ENCODE measurements at regions not wholly inside any gene's neighbourhood (a gene's known extent, or its start where the extent isn't known, plus 50 kb on each side); places are given as distances from the start of the nearest gene placed in this dataset.
A peak's percentile ranks its signal among the peaks of the same experiment; 100 is the strongest.
"Not testable (repeated sequence)": the region's sequence is repeated elsewhere in the genome, so short reads cannot be mapped to it uniquely, and the experiment has no call there.

DNA sequence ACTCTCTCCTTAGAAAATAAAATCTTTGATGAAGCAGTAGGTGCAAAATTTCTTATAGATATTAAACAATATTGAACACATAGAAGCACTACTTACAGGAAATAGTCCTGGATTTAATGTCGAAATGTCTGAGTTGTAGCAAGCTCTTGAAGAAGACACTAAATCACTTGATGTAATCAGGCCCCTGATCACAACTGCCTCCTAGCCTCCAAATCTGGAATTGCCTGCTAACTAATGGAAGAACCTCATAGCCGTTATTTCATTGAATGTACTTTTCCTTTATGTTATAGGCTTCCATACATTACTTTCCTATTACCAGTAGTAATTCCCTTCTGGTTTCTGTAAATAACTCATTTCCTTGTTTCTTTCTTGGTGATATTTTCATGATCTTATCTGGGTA, 675.7 kb upstream of the CHRM3 start:
- DNase-seq (ENCODE audit: low spot score): no peak
- intact Hi-C loops (cut with DNase I): no loop called here

DNA sequence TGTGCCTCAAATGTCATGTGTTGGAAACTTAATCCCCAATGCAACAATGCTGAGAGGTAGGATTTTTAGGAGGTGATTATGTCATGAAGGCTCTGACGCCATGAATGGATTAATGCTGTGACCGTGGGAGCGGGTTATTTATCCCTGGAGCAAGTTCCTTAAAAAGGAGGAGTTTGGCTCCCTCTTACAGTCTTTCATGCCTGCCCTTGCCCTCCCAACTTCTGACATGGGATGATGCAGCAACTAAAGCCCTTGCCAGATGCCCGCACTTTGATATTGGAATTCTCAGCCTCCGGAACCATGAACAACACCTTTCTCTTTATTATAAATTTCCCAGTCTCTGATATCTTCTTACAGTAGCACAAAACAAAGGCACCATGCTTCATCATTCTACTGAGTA, 685.3 kb upstream of the CHRM3 start:
- no peak for DNase-seq (ENCODE audit: low spot score)
- intact Hi-C loops (cut with DNase I): no loop called here

DNA sequence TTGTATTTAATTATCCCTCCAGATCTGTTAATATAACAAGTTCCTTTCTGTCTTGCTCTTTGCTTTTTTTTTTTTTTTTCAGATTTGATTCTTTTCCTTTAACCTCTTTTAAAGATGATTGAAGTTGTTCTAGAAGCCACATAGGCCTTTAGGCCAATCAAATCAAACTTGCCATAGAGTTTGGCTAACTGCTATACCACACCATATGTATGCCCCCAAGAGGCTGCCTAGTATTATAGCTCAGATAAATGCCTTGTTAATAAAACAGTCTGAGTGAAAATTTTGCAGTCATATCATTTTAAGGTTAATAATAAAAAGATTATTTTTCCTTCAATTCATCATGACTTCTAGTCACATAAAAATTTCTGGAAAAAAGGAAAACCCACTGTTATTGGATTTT, 696.0 kb upstream of the CHRM3 start:
- intact Hi-C loops (cut with DNase I): no loop called here
- no peak for DNase-seq (ENCODE audit: low spot score)

DNA sequence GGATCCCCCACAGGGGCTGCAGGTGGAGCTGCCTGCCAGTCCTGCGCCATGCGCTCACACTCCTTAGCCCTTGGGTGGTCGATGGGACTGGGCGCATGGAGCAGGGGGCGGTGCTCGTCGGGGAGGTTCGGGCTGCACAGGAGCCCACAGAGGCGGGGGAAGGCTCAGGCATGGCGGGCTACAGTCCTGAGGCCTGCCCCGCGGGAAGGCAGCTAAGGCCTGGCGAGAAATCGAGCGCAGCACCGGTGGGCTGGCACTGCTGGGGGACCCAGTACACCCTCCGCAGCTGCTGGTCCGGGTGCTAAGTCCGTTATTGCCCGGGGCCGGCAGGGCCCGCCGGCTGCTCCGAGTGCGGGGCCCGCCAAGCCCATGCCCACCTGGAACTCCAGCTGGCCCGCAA, 701.8 kb upstream of the CHRM3 start:
- DNase-seq (ENCODE audit: low spot score): peak; percentile 62
- intact Hi-C loops (cut with DNase I): not testable (repeated sequence)

- intact Hi-C loops (cut with DNase I): no loop called here
These were observed 704.9 kb upstream of the CHRM3 start for GRCh38 chr1:238681451-238681850.

GRCh38 chr1:238681021-238681420, 705.3 kb upstream of the CHRM3 start:
- intact Hi-C loops (cut with DNase I): no loop called here
- no peak for DNase-seq (ENCODE audit: low spot score)

More at GRCh38 chr1:238681451-238681850, 704.9 kb upstream of the CHRM3 start:
- no peak for DNase-seq (ENCODE audit: low spot score)

DNA sequence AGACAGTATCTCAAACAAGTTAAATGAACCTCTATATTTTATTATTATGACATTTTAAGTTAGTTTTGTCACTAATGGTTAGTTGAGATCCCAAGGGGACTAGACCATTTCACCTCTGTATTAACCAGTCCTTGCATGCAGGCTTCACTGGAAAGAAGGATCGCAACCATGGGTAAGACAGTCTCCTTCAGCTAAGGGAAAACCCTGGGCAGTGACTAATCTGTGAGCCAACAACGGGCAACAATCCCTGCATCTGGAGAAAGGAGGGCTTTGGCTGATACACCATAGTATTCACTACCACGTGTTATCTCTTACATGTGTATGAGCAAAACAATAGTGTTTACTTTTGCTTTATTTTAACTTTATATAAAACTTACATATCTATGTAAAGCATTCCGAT, 708.8 kb upstream of the CHRM3 start:
- DNase-seq (ENCODE audit: low spot score): no peak
- intact Hi-C loops (cut with DNase I): no loop called here

GRCh38 chr1:238675221-238675620, 711.1 kb upstream of the CHRM3 start:
- DNase-seq (ENCODE audit: low spot score): no peak
- intact Hi-C loops (cut with DNase I): no loop called here

DNA sequence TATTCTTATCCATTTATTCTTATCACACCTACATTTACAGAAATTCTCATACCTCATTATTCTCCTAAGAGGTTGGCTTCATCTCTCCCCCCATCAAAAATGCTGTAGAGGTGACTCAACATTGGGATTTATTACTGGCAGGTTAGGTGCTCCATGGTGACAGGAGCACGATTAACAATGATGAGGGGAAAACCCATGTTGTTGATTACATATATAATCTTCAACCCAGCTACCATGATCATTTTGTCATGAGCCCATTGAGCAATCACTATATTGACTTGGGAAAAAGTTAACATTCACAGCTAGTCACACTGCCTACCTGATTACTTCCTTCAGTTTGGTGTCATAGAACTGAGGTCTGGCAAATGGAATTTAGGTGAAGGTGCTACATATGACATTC, 712.1 kb upstream of the CHRM3 start:
- intact Hi-C loops (cut with DNase I): no loop called here
- DNase-seq (ENCODE audit: low spot score): no peak

- intact Hi-C loops (cut with DNase I): no loop called here
These were observed 712.8 kb upstream of the CHRM3 start for GRCh38 chr1:238673561-238673960.

DNA sequence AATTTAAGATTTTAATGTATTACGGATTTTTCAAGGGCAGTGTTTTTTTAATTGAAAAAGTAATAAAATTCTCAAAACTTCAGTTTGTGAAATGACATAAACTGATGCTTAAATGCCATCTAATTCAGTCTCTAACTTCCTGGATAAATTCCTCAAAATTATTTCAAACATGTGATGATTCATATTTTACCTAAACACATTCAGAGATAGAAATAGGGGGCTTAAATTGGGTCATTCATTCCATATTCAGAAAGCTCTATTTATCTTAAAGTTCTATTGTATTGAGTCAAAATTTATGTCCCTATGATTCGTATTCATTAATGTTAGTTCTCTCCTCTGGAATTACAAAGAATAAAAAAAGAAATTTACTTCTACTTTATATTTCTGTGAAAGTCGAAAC, 713.6 kb upstream of the CHRM3 start:
- no peak for DNase-seq (ENCODE audit: low spot score)

More at GRCh38 chr1:238673561-238673960, 712.8 kb upstream of the CHRM3 start:
- DNase-seq (ENCODE audit: low spot score): no peak

GRCh38 chr1:238672262-238672661, 714.1 kb upstream of the CHRM3 start:
- no peak for DNase-seq (ENCODE audit: low spot score)
- intact Hi-C loops (cut with DNase I): no loop called here

More for the DNA sequence above, 713.6 kb upstream of the CHRM3 start:
- intact Hi-C loops (cut with DNase I): no loop called here

- intact Hi-C loops (cut with DNase I): no loop called here
- no peak for DNase-seq (ENCODE audit: low spot score)
These were observed 722.2 kb upstream of the CHRM3 start for GRCh38 chr1:238664139-238664538.

DNA sequence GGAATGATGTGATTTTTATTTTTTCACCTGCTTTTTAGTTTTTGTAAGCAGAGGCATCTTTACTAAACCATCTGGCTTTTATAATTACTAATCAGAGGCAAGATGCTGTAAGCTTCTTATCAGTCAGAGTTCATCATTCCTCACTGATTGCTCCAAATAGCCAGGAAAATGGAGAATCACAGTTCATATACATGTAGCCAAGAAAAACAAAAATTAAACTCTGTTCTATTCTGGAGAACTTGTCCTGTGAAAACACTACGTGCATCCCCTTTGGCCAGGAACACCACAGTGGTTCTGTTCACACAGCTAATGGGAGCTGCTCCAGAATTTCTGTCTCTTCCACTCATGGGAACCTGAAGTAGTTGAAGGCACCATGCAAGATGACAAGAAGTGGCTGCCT, 725.5 kb upstream of the CHRM3 start:
- no peak for DNase-seq (ENCODE audit: low spot score)
- intact Hi-C loops (cut with DNase I): no loop called here

- intact Hi-C loops (cut with DNase I): no loop called here
- no peak for DNase-seq (ENCODE audit: low spot score)
These were observed 727.6 kb upstream of the CHRM3 start for GRCh38 chr1:238658763-238659162.

DNA sequence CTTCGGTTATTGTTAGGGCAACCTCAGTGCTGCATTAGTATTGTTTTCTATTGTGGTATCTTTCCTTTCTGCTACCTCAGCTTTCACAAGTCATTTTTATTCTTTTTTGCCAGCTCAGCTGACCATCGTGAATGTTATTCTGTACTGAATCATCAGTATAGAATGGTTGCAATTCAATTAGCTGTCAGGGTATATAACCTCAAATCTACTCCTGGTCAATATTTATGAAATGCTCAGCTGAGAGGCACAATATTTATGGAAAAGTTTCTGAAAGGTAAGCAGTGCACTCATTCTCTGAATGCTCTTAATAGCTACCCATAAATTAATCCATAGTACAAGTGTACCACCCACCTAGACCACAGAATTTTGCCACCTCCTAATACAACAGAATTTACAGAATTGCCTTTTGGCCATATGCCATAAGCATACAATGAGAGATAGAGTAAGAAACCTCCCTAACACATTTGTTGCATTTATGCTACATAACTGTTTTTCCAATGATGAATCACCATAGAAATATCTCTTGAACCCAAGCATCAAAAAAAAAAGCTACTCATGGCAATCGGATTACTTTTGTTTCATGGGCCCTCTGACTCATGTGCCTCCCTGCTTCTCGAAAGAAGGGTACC, 732.6 kb upstream of the CHRM3 start:
- intact Hi-C loops (cut with DNase I): no loop called here
- no peak for DNase-seq (ENCODE audit: low spot score)

DNA sequence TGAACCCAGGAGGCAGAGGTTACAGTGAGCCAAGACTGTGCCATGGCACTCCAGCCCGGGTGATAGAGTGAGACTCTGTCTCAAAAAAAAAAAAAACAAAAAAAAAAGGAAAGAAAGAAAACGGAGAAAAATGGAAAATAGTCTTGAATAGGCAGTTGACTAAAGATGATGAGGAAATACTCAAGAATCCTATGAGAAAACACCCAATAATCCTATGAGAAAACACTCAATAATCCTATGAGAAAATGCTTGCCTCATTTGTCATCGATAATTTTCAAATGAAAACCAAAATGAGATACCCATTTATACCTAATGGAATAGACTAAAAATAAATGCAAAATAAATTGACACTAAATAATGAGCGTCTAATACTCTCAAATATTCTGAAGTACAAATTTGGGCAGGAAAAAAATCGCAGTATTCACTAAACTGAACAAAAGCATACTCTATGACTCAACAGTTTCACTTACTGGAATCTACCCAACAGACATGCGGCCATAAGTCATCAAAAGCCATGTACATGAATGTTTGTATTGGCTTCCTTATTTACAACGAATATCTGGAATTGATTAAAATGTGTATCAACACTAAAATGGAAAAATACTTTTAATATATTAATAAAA, 733.9 kb upstream of the CHRM3 start:
- intact Hi-C loops (cut with DNase I): no loop called here
- no peak for DNase-seq (ENCODE audit: low spot score)

- DNase-seq (ENCODE audit: low spot score): no peak
- intact Hi-C loops (cut with DNase I): no loop called here
These were observed 737.2 kb upstream of the CHRM3 start for GRCh38 chr1:238649200-238649599.

DNA sequence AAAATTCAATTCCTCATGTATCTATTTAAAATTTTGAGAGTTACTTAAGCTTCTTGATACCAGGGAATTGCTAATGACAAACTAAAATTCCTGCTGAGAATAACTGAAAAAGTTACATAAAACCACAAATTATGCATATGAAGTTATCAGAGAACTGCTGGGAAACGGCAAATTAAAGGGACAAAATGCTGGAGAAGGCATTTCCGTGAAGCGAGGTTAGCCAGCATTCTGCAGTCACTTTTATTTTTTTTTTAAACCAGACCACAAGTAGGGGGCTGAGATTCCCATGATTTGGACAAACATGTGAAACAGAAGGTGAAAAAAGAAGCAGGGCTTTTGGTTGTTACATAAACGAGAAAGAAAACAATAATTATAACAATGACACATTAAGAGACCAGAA, 737.6 kb upstream of the CHRM3 start:
- intact Hi-C loops (cut with DNase I): no loop called here
- DNase-seq (ENCODE audit: low spot score): no peak

- intact Hi-C loops (cut with DNase I): no loop called here
- DNase-seq (ENCODE audit: low spot score): no peak
These were observed 738.1 kb upstream of the CHRM3 start for GRCh38 chr1:238648296-238648695.

DNA sequence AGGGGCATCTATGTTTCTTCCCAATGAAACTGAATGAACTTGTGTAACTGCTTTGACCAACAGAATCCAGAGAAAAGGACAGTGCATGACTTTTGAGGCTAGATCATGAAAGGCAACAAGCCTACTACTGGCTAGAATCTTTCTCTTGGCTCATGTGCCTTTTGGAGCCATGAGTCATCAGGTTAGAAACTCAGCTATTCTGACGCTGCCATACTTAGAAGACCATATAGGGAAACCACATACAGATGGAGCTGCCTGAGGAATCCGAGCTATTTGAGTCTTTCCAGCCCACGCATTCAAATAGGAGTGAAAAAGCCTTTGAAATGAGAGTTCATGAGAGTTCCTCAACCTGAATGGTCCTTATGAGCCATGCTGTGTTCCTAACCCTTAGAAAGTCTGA, 738.5 kb upstream of the CHRM3 start:
- intact Hi-C loops (cut with DNase I): no loop called here
- no peak for DNase-seq (ENCODE audit: low spot score)

GRCh38 chr1:238642231-238642630, 744.1 kb upstream of the CHRM3 start:
- intact Hi-C loops (cut with DNase I): no loop called here
- no peak for DNase-seq (ENCODE audit: low spot score)
